H9 (cell line): ENCODE measurements at regions not wholly inside any gene's neighbourhood (a gene's known extent, or its start where the extent isn't known, plus 50 kb on each side); places are given as distances from the start of the nearest gene placed in this dataset.

ENCODE experiments used
- DNase-seq: peaks from one replicate; pipeline ENCODE4 v3.0.0-alpha.2; 2017
- H2AFZ ChIP-seq: one replicate; pipeline ENCODE4 v1.6.1; 2013; ENCODE audit warnings: mild to moderate bottlenecking, low read length, control low read depth, moderate library complexity
- H2AK5ac ChIP-seq: 2 replicates; pipeline ENCODE4 v1.6.1; 2013; ENCODE audit warnings: low read length, control low read depth, mixed read lengths; ENCODE audit not compliant: insufficient read length
- H2BK120ac ChIP-seq: one replicate; pipeline ENCODE4 v1.6.1; 2013; ENCODE audit warnings: low read depth, mild to moderate bottlenecking, low read length, control low read depth, inconsistent platforms; ENCODE audit not compliant: poor library complexity, severe bottlenecking
- H2BK12ac ChIP-seq: 2 replicates; pipeline ENCODE4 v1.6.1; 2013; ENCODE audit warnings: low read length, control low read depth, mixed read lengths, low read depth; ENCODE audit not compliant: insufficient read length
- H2BK15ac ChIP-seq: 2 replicates; pipeline ENCODE4 v1.6.1; 2013; ENCODE audit warnings: low read depth, low read length, control low read depth
- H2BK20ac ChIP-seq: one replicate; pipeline ENCODE4 v1.6.1; 2013; ENCODE audit warnings: low read depth, mild to moderate bottlenecking, low read length, control low read depth, inconsistent platforms; ENCODE audit not compliant: poor library complexity, severe bottlenecking
- H2BK5ac ChIP-seq: 2 replicates; pipeline ENCODE4 v1.6.1; 2013; ENCODE audit warnings: low read length, control low read depth, mixed read lengths; ENCODE audit not compliant: insufficient read length
- H3K14ac ChIP-seq: 2 replicates; pipeline ENCODE4 v1.6.1; 2013; ENCODE audit warnings: low read length, control low read depth; ENCODE audit not compliant: insufficient read depth
- H3K18ac ChIP-seq: 2 replicates; pipeline ENCODE4 v1.6.1; 2013; ENCODE audit warnings: low read depth, mild to moderate bottlenecking, mixed read lengths, low read length, control low read depth; ENCODE audit not compliant: insufficient read length
- H3K23ac ChIP-seq: 2 replicates; pipeline ENCODE4 v1.6.1; 2013; ENCODE audit warnings: low read length, control low read depth, mixed read lengths, low read depth; ENCODE audit not compliant: insufficient read length
- H3K23me2 ChIP-seq: 2 replicates; pipeline ENCODE4 v1.6.1; 2013; ENCODE audit warnings: low read depth, mild to moderate bottlenecking, mixed read lengths, low read length, control low read depth; ENCODE audit not compliant: insufficient read length, poor library complexity, severe bottlenecking
- H3K27ac ChIP-seq: 2 replicates; pipeline ENCODE4 v1.5.1; 2013; ENCODE audit warnings: low read length, control low read depth, mixed read lengths, low read depth; ENCODE audit not compliant: insufficient read length
- H3K27me3 ChIP-seq: 2 replicates; pipeline ENCODE4 v1.6.1; 2013; ENCODE audit warnings: low read length, control low read depth, inconsistent platforms; ENCODE audit not compliant: insufficient read depth
- H3K4ac ChIP-seq: 2 replicates; pipeline ENCODE4 v1.6.1; 2013; ENCODE audit warnings: low read depth, mild to moderate bottlenecking, control low read depth, inconsistent platforms, low read length, moderate library complexity
- H3K4me1 ChIP-seq: 2 replicates; pipeline ENCODE4 v1.6.1; 2013; ENCODE audit warnings: low read length, control low read depth, inconsistent platforms; ENCODE audit not compliant: insufficient read depth
- H3K4me2 ChIP-seq: 2 replicates; pipeline ENCODE4 v1.6.1; 2013; ENCODE audit warnings: low read length, control low read depth, mixed read lengths; ENCODE audit not compliant: insufficient read length, insufficient read depth
- H3K56ac ChIP-seq: 2 replicates; pipeline ENCODE4 v1.6.1; 2013; ENCODE audit warnings: low read depth, mild to moderate bottlenecking, mixed read lengths, low read length, control low read depth; ENCODE audit not compliant: insufficient read length
- H3K79me1 ChIP-seq: 2 replicates; pipeline ENCODE4 v1.6.1; 2013; ENCODE audit warnings: low read depth, mild to moderate bottlenecking, moderate library complexity, low read length, control low read depth, inconsistent platforms; ENCODE audit not compliant: insufficient read depth, poor library complexity, severe bottlenecking
- H3K79me2 ChIP-seq: 2 replicates; pipeline ENCODE4 v1.6.1; 2013; ENCODE audit warnings: low read length, control low read depth, inconsistent platforms; ENCODE audit not compliant: insufficient read depth
- H3K9ac ChIP-seq: 2 replicates; pipeline ENCODE4 v1.6.1; 2013; ENCODE audit warnings: low read length, control low read depth, mixed read lengths; ENCODE audit not compliant: insufficient read length; ENCODE audit errors: extremely low read depth
- H3K9me3 ChIP-seq: one replicate; pipeline ENCODE4 v1.6.1; 2013; ENCODE audit warnings: low read depth, low read length, inconsistent platforms; ENCODE audit not compliant: control insufficient read depth
- H3T11ph ChIP-seq: one replicate; pipeline ENCODE4 v1.6.1; 2013; ENCODE audit warnings: mild to moderate bottlenecking, low read length, control low read depth, inconsistent platforms
- H4K20me1 ChIP-seq: one replicate; pipeline ENCODE4 v1.6.1; 2013; ENCODE audit not compliant: control insufficient read depth, insufficient read length, insufficient read depth
- H4K5ac ChIP-seq: 2 replicates; pipeline ENCODE4 v1.6.1; 2013; ENCODE audit warnings: low read depth, mild to moderate bottlenecking, mixed read lengths, low read length, control low read depth; ENCODE audit not compliant: insufficient read length
- H4K8ac ChIP-seq: replicated peaks from 2 replicates; pipeline ENCODE4 v1.6.1; 2013; ENCODE audit warnings: low read length, control low read depth, mixed read lengths, low read depth; ENCODE audit not compliant: insufficient read length
- H4K91ac ChIP-seq: 2 replicates; pipeline ENCODE4 v1.6.1; 2013; ENCODE audit warnings: low read depth, mild to moderate bottlenecking, moderate library complexity, mixed read lengths, low read length, control low read depth; ENCODE audit not compliant: insufficient read length
- H3K27ac Mint-ChIP-seq, 3 experiments: 2 replicates in 2 of 3; 3 replicates in 1 of 3; pipeline ENCODE4 v1.8.0; 2020 to 2021; ENCODE audit warnings: mixed read lengths in 3 of 3, mild to moderate bottlenecking in 1 of 3, moderate library complexity in 1 of 3
- H3K27me3 Mint-ChIP-seq: 2 replicates; pipeline ENCODE4 v1.8.0; 2021; ENCODE audit warnings: low read depth, mild to moderate bottlenecking, moderate library complexity, mixed read lengths
- H3K36me3 Mint-ChIP-seq, 3 experiments: 2 replicates in 2 of 3; 3 replicates in 1 of 3; pipeline ENCODE4 v1.8.0; 2020 to 2021; ENCODE audit warnings: low read depth in 3 of 3, mixed read lengths in 3 of 3; ENCODE audit not compliant: insufficient read depth in 1 of 3
- H3K4me1 Mint-ChIP-seq, 2 experiments: 2 replicates each; pipeline ENCODE4 v1.8.0; 2020; ENCODE audit warnings: mixed read lengths in 2 of 2
- H3K4me3 Mint-ChIP-seq, 2 experiments: 2 replicates in 1 of 2; 3 replicates in 1 of 2; pipeline ENCODE4 v1.8.0; 2020 to 2021; ENCODE audit warnings: mild to moderate bottlenecking in 2 of 2, mixed read lengths in 2 of 2, moderate library complexity in 1 of 2
- H3K9me3 Mint-ChIP-seq, 2 experiments: 2 replicates in 1 of 2; 3 replicates in 1 of 2; pipeline ENCODE4 v1.8.0; 2020; ENCODE audit warnings: mild to moderate bottlenecking in 2 of 2, mixed read lengths in 2 of 2, moderate library complexity in 1 of 2
- CTCF ChIP-seq: fragments of 200-600 bp; sonication (generic); conservative IDR thresholded peaks from 3 replicates; pipeline ENCODE4 v1.8.0; 2021; ENCODE audit warnings: antibody characterized with exemption, mild to moderate bottlenecking
- WGBS: extraction: QIAGEN DNeasy Blood & Tissue Kit; methylation state at CpG from one replicate; pipeline ENCODE4 v1.1.7; 2013; ENCODE audit warnings: missing lambda C conversion rate, low lambda C conversion rate, mixed read lengths; ENCODE audit not compliant: insufficient read length; ENCODE audit errors: extremely low coverage; 5-methylcytosine and 5-hydroxymethylcytosine counted together

DNA sequence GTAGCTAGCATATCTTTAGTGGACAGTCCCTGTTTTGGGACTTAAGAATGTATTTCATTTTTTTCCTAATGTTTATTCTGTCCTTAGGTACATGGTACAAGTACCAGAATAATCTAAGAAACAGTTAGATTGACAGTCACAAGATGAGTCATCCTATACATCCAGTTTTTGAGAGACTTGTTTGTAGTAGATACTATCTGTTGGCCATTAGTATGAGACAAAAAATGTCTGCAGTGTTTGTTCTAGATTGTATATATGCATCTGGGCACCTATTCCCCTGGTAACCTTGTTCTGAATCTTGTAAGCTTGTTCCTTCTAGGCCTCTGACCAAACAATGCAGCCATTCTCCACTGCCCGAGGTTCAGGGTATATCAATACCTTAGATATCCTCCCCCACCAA is 1343.5 kb downstream of the SUCLG1 start:
- Histone ChIP-seq H2AFZ (no peak overlapping the region), H3K79me2 (no peaks in the 10 kb centered on the region), H3K27ac (no peak overlapping the region), H2AK5ac (no peak overlapping the region), H4K5ac (no peak overlapping the region), H2BK5ac (no peak overlapping the region), H3K79me1 (no peaks in the 10 kb centered on the region), H3K23ac (no peak overlapping the region), H4K20me1 (no peaks in the 10 kb centered on the region), H2BK20ac (no peak overlapping the region), H3K9me3 (no peaks in the 10 kb centered on the region), H2BK120ac (no peak overlapping the region), H3K4ac (no peak overlapping the region), H3T11ph (no peak overlapping the region), H3K14ac (no peak overlapping the region), H4K91ac (no peak overlapping the region), H3K23me2 (no peaks in the 10 kb centered on the region), H3K9ac (no peak overlapping the region), H3K27me3 (no peaks in the 10 kb centered on the region), H2BK12ac (no peak overlapping the region), H3K4me2 (no peak overlapping the region), H4K8ac (no peak overlapping the region), H2BK15ac (no peak overlapping the region), H3K4me1 (no peaks in the 10 kb centered on the region; the same call in 1 of the 2 replicates), H3K56ac (no peak overlapping the region), H3K18ac (no peak overlapping the region)
- DNase-seq: no peak
- H3K4me3 Mint-ChIP-seq: no peak overlapping the region
- no peak for TF ChIP-seq CTCF
- H3K27me3 Mint-ChIP-seq: no peaks in the 10 kb centered on the region
- no peak overlapping the region for H3K27ac Mint-ChIP-seq
- H3K4me1 Mint-ChIP-seq: peaks cover 4 to 7% of the 10 kb centered on the region in 2 experiments
- no CpG with 5 or more reads among the region's 1 CpG for WGBS
- no peaks in the 10 kb centered on the region; a peak in 2 of 5 replicates for H3K9me3 Mint-ChIP-seq
- H3K36me3 Mint-ChIP-seq: peaks cover 0 to under 1% (median 0%) of the 10 kb centered on the region in 3 experiments; a peak in 1 of 7 replicates
